ENCODE measurements at regions not wholly inside any gene's neighbourhood (a gene's known extent, or its start where the extent isn't known, plus 50 kb on each side); places are given as distances from the start of the nearest gene placed in this dataset.

GRCh38 chr7:47195641-47196040, 386.3 kb downstream of the TNS3 start:
- TF ChIP-seq GATA2 (IDR thresholded peaks at IDR 0.05; ENCODE audit: low read depth, low read length) = no peak
- TF ChIP-seq GATA3 (IDR thresholded peaks at IDR 0.05; ENCODE audit: low read depth, low read length) = no peak

All from SH-SY5Y (cell line).